HFFc6 (cell line): ENCODE measurements at regions not wholly inside any gene's neighbourhood (a gene's known extent, or its start where the extent isn't known, plus 50 kb on each side); places are given as distances from the start of the nearest gene placed in this dataset.

Source experiments
- DNase-seq: peaks from one replicate; pipeline ENCODE4 v3.0.0-alpha.2; 2018
- H3K27ac Mint-ChIP-seq: 2 replicates; pipeline ENCODE4 v1.8.0; 2020; ENCODE audit warnings: mild to moderate bottlenecking, mixed read lengths
- H3K27me3 Mint-ChIP-seq: 2 replicates; pipeline ENCODE4 v1.8.0; 2021; ENCODE audit warnings: mild to moderate bottlenecking, moderate library complexity, mixed read lengths; ENCODE audit not compliant: insufficient read depth
- H3K36me3 Mint-ChIP-seq: 2 replicates; pipeline ENCODE4 v1.8.0; 2021; ENCODE audit warnings: low read depth, mixed read lengths
- H3K4me1 Mint-ChIP-seq: 2 replicates; pipeline ENCODE4 v1.8.0; 2020; ENCODE audit warnings: low read depth, mixed read lengths
- H3K4me3 Mint-ChIP-seq: 2 replicates; pipeline ENCODE4 v1.8.0; 2020; ENCODE audit warnings: mild to moderate bottlenecking, moderate library complexity, mixed read lengths
- H3K9me3 Mint-ChIP-seq: 2 replicates; pipeline ENCODE4 v1.8.0; 2020; ENCODE audit warnings: mild to moderate bottlenecking, mixed read lengths
- TF ChIP-seq, protein P1 (sequence below): fragments of 200-600 bp; sonication (generic); IDR thresholded peaks from 2 replicates; pipeline ENCODE4 v1.5.0; 2021; ENCODE audit warnings: antibody characterized with exemption, mild to moderate bottlenecking

DNA sequence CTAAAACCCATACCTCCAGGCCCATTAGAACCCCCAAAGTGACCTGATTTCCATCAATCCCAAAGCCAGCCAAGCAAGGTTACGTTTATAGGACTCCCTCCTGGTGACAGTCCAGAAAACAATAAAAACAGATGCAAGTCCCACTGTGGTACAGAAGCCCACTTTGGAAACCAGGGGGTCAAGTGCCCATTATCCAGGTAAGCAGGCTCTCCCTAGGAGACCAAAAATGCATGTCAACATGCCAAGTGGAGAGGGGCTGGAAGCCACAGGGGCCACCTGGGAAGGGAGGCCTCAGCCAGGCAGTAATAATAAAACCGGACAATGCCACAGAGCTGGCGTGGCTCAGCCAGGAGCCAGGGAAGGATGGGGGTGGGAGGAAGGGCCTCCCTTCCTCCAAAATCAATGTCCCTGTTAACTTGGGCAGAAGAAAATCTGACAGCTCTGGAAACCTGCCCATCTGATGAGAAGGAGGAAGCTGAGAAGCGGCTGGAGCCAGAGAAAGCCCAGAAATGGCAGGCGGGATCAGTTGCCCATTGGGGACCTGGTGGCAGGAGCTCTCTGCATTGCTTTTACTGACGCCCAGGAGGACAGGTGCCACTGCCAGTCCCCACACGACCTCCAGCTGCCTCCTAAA, 160.4 kb downstream of the ZIC5 start:
- Mint-ChIP-seq H3K4me3 (no peak overlapping the region), H3K36me3 (no peaks in the 10 kb centered on the region), H3K4me1 (peaks cover 27% of the 10 kb centered on the region), H3K27ac (no peak overlapping the region), H3K27me3 (peaks cover 2% of the 10 kb centered on the region), H3K9me3 (no peaks in the 10 kb centered on the region)
- TF ChIP-seq, protein P1, sequence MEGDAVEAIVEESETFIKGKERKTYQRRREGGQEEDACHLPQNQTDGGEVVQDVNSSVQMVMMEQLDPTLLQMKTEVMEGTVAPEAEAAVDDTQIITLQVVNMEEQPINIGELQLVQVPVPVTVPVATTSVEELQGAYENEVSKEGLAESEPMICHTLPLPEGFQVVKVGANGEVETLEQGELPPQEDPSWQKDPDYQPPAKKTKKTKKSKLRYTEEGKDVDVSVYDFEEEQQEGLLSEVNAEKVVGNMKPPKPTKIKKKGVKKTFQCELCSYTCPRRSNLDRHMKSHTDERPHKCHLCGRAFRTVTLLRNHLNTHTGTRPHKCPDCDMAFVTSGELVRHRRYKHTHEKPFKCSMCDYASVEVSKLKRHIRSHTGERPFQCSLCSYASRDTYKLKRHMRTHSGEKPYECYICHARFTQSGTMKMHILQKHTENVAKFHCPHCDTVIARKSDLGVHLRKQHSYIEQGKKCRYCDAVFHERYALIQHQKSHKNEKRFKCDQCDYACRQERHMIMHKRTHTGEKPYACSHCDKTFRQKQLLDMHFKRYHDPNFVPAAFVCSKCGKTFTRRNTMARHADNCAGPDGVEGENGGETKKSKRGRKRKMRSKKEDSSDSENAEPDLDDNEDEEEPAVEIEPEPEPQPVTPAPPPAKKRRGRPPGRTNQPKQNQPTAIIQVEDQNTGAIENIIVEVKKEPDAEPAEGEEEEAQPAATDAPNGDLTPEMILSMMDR = no peak
- no peak for DNase-seq

DNA sequence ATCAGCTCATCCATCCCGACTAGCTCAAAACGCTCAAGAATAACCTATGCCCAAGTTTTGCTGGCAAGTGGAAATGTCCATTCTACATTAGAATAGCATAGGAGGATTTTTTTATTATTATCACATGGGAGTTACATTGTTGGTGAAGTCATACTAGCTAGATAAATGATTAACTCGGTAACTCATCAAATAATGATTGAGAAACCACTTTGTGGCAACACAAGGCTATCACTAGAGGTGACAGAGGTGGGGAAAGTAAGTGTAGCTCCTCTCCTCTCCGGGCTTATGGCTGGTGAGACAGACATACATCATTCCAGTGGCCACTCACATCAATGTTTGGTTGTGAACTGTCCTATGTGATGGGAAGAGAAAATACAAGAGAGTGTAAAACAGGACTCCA, 161.6 kb downstream of the ZIC5 start:
- H3K4me3 Mint-ChIP-seq = no peak overlapping the region

DNA sequence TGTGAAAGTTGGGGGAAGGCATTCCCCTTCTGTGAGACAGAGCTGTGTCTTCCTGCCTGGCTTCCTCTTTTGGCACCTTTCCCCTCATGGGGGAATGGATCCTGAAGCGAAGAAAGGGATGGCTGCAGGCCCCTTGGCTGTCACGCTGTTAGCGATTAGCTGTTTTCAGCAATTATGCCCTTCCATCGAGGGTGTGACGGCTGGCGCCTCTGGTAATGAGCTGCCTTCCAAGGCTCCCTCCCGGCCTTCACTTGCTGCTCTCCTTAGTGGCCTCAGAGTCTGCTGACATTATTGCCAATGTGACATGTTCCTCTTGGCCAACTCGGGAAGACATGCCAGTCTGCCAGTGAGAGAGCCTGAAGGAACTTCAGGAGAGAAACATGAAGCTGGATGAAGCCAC, 162.1 kb downstream of the ZIC5 start:
- H3K27ac Mint-ChIP-seq = no peak overlapping the region
- H3K4me3 Mint-ChIP-seq = no peak overlapping the region
- H3K27me3 Mint-ChIP-seq = peaks cover 5% of the 10 kb centered on the region
- TF ChIP-seq, protein P1 = no peak
- DNase-seq = no peak
- H3K4me1 Mint-ChIP-seq = peaks cover 27% of the 10 kb centered on the region
- H3K36me3 Mint-ChIP-seq = no peaks in the 10 kb centered on the region
- H3K9me3 Mint-ChIP-seq = no peaks in the 10 kb centered on the region

More for the DNA sequence above, 161.6 kb downstream of the ZIC5 start:
- Mint-ChIP-seq H3K9me3 (no peaks in the 10 kb centered on the region), H3K36me3 (no peaks in the 10 kb centered on the region), H3K27me3 (peaks cover 2% of the 10 kb centered on the region), H3K27ac (no peak overlapping the region), H3K4me1 (peaks cover 27% of the 10 kb centered on the region)
- TF ChIP-seq, protein P1 = no peak
- DNase-seq = no peak

DNA sequence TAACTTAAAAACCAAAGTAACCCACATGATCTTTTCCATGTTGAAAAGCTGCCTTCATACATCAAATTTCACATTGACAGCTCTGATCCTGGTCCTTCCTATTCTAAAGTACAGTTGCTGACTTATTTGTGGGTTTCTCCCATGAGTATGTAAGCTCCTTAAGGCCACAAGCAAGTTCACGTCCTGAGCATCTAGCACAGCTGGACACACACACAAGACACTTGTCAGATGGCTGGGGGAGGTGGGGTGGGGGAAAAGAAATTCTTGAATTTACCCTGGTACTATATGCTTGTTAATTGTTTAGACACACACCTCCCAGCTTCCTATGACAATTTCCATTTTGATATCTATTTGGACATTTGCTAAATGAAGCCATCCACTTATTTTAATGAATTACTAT, 162.8 kb downstream of the ZIC5 start:
- Mint-ChIP-seq H3K4me1 (peaks cover 21% of the 10 kb centered on the region), H3K36me3 (no peaks in the 10 kb centered on the region), H3K9me3 (no peaks in the 10 kb centered on the region), H3K27me3 (peaks cover 6% of the 10 kb centered on the region), H3K27ac (no peak overlapping the region), H3K4me3 (no peak overlapping the region)
- TF ChIP-seq, protein P1 = no peak
- DNase-seq = no peak

DNA sequence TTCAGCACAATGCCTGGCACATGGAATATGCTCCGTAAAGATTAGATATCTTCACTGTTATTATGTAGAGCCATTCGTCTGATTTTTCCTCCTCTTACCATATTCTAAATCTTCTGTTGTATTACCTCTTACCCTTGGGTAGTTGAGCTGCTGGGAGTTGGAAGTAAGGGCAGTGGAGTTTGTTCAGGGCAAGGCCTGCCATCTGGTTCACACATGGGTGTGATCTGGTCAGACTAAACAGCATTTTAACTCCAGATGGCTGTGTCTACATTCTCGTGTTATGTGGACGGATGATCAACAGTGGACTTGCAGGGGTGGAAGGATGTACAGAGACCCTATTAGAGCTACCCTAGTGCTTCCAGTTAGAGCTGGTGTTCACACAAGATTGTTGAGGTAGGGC, 164.9 kb downstream of the ZIC5 start:
- TF ChIP-seq, protein P1 = no peak
- no peak for DNase-seq
- Mint-ChIP-seq H3K9me3 (no peaks in the 10 kb centered on the region), H3K27ac (no peak overlapping the region), H3K27me3 (peaks cover 6% of the 10 kb centered on the region), H3K4me1 (no peaks in the 10 kb centered on the region; the same call in 1 of the 2 replicates), H3K4me3 (no peak overlapping the region), H3K36me3 (no peaks in the 10 kb centered on the region)
